H54 (cell line): ENCODE measurements at regions not wholly inside any gene's neighbourhood (a gene's known extent, or its start where the extent isn't known, plus 50 kb on each side); places are given as distances from the start of the nearest gene placed in this dataset.
"Not testable (repeated sequence)": the region's sequence is repeated elsewhere in the genome, so short reads cannot be mapped to it uniquely, and the experiment has no call there.

Experiments
- DNase-seq: peaks from one replicate; pipeline ENCODE4 v3.0.0; 2011; ENCODE audit warnings: low spot score, mixed read lengths; ENCODE audit not compliant: insufficient read length
- FAIRE-seq: peaks from 3 replicates; lab custom pipeline; 2011; peaks lifted over from hg19 to GRCh38; lab: Jason Lieb, UNC
- POLR2A ChIP-seq: IDR thresholded peaks from 2 replicates; pipeline ENCODE4 v1.6.1; 2011; ENCODE audit warnings: low read depth, mild to moderate bottlenecking, low read length

DNA sequence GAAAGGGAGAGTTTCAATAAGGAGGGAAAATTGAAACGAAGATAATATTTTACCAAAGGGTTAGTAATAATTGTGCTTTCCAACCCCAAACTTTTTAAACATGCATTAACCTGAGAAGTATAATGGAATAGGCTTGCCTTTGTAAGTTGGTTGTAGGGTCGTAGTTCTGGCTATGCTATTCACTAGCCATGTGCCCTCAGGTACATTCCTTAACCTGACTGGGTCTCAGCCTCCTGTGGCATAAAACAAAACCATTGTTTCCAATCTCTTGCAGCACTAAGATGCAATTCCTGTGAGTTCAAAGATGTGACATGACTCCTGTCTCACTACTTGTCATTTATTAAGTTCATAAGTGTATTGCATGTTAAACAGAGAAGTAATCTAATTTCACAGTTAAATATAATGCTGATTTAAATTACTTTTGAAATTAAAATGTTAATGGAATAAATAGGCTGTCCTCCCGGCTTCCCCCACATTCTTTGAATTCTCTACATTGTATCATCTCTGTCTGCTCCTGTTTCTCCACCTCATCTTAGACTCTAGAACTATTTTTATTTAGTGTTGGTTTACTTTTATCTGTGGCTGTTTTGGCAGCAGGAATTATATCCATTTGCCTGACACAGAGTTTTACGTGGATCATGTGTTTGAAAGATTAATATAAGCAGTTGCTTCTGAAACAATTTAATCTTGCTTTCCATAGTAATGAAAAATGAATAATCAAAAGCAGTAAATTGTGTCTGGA, 216.3 kb downstream of the FAT3 start:
- FAIRE-seq (no peak), DNase-seq (no peak)
- no peak for TF ChIP-seq POLR2A

DNA sequence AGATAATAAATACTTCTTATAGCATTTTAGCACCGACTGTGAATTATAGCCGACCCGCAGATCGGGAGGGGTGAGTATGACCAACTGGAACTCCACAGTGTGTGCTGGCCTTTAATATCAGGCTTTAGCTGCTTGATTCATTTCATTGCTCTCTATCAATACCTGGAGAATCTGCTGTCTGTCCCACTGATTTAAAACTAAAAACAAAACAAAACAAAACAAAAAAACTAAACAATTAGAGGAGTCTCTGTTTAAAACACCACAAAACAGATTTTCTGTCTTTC, 216.8 kb downstream of the FAT3 start:
- no peak for TF ChIP-seq POLR2A
- DNase-seq (no peak), FAIRE-seq (no peak)

DNA sequence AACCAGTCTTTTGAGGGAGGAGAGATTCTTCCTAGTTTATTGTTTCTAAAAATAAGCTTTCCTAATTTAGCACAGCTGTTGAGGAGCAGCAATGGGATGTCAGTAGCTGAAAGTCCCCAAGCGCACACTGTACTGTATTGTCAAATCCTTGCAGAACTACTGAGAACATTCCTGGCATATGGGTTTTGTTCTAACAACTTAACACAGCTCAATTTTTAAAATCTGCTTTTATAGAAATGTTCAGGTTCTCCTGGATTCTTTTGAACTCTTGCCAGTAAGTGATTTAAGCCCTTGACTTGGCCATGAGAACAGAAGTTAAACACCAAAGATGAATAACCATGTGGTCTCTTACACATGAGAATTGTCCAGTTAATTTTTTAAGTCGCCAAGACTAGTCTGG, 218.6 kb downstream of the FAT3 start:
- FAIRE-seq (no peak), DNase-seq (no peak)
- TF ChIP-seq POLR2A, result no peak

DNA sequence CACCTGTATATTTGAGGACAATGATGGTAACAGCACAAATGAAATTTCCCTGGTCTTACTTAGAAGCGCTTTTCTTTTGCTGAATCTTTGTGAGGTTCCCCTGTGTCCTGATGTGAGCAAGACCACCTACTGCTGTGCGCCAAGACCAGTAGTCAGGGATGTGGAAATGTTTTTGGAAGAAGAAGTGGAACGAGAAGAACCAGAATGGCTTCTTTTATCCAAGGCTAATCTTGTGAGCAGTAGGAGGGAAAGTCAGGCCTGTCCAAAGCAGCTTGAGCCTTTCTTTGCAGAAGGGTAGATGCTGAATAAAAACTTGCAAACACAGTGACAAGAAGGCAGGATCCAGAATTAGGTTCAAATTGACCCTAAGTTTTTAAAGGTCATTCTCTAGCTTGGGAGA, 223.0 kb downstream of the FAT3 start:
- no peak for TF ChIP-seq POLR2A
- FAIRE-seq, result no peak
- DNase-seq, result no peak

DNA sequence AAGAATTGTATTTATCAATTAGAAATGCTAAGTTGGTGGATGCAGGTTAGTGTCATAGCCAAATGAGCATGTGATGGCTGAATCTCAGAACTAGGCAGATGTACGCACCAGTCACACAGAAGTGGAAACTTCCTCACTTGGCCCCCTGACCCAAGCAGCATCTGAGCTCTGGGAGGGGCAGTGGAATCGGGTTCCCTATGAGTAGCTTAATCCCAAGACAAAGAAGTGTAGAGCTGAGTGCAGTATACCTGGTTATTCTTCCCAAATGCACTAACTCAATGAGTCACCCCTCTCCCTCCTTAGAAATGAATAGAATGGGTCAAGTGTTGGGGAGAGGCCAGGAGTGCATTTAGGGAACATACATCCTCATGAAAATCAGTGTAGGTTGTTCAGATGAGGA, 224.6 kb downstream of the FAT3 start:
- TF ChIP-seq POLR2A, result no peak
- FAIRE-seq, result no peak

DNA sequence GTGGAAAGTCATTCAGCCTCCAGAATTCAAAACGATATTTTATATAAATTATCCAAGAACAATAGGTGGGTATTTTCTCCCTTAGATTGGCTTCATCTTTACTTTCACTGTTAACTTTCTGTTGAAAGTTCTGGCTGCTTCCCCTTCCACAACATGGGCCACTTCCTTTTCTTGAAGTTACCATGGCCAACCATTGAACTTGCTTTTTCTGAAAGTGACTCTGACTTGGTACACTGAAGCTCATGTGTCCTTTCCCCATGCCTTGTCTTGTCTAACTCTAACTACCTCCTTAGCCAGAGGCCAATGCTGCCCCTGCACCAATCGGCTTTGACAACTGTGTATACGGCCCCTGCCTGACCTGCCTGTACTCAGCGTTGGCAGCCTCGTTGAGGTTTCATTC, 225.2 kb downstream of the FAT3 start:
- no peak for DNase-seq
- no peak for FAIRE-seq
- TF ChIP-seq POLR2A, result no peak

More for the DNA sequence above, 224.6 kb downstream of the FAT3 start:
- no peak for DNase-seq

DNA sequence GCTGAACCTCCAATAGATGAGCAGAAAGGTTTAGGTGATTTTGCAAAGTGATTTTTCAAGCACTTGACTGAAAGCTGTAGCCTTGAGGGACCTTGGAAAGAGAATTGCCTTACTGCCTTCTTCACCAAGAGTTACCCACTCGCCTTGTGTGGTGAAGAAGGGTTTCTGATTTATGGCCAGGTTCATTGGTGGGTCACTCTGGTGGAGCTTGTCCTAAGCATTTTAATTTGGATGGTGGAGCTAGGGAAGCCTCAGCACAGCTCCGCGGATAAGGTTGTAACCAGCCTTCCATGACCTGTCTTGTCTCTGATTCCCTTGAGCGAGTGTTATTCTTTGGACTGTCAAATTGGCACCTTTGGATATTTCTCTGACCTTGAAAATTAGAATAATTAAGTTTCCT, 226.4 kb downstream of the FAT3 start:
- TF ChIP-seq POLR2A, result no peak
- FAIRE-seq, result no peak
- DNase-seq, result no peak

DNA sequence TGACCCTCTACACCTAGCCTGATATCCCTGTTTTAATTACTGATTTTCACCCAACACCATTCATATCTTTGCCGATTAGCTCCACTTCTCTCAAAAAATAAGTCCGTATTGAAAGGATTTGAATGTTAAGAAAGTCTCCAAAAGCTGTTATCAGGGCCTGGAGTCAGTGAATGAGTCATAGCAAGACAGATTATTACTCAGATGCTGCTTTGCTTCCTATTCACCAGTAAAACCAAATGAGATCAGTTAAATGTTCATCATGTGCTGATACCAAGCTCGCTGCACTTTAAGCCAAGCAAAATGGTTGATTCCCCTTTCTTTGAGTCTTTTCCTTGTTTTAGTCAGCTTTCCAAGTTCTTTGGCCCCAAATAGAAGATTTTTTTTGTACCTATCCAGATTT, 228.4 kb downstream of the FAT3 start:
- FAIRE-seq (no peak), DNase-seq (no peak)
- TF ChIP-seq POLR2A, result no peak

DNA sequence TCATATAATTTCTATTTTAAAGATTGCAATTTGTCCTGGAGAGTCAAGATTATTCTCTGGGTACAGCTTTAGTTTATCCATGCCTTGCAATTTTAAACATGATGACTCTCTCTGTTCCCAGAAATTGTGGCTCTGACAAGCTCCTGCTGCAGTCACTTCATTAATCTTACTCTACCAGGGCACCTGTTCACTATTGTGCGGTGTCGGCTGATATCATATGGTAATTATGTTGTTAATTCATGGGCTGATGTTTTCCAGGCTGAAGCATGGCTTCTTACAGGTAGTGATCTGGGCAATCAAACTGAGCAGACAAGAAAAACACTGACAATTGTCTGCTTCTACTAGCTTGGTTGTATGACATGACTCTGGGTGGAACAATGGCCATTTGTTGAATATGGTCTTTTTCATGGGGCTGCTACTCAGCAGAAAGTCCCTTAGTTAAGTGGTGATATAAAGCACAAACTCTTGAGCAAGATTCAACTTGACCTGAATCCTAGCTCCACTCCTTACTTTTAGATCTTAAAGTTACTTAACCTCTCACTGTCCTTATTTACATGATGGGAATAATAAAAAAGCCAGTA, 230.7 kb downstream of the FAT3 start:
- TF ChIP-seq POLR2A, result no peak
- no peak for FAIRE-seq

DNA sequence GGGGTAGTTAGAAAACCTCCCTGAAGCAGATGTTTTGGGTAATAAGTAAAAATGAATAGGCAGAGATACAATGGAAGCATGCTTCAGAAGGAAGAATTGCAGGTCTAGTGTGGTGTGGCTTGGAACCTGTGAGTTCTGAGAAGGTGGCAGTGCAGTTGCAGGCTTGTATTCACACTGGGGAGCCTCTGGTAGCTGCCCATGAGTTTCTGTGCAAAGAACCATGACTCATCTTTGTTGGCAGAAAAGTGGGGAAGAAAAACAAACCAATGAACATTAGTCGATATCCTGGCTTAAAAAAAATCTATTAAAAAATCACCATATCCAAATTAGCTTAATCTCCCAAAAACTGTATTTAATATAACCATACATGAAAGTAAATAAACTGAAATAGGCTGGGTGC, 232.6 kb downstream of the FAT3 start:
- FAIRE-seq (no peak), DNase-seq (no peak)
- TF ChIP-seq POLR2A, result no peak

More for the DNA sequence above, 230.7 kb downstream of the FAT3 start:
- no peak for DNase-seq

DNA sequence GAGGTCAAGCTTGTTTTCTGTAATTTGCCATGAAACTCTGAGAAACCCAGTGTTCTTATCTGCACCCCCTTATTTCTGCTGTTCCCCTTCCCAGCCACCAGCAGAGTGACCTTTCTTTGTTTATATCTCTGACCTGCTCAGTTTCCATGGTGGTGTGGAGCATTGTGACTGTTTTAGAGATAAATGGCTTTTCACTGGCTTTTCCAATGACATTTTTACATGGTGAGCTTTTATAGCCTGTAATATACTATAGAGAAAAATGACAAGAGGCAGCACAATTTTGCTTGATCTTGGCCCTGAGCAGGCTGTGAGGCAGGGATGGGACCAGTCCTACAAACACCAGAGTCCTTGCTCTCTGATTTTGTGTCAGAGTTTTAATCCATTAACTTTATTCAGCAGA, 233.9 kb downstream of the FAT3 start:
- no peak for TF ChIP-seq POLR2A
- no peak for FAIRE-seq

DNA sequence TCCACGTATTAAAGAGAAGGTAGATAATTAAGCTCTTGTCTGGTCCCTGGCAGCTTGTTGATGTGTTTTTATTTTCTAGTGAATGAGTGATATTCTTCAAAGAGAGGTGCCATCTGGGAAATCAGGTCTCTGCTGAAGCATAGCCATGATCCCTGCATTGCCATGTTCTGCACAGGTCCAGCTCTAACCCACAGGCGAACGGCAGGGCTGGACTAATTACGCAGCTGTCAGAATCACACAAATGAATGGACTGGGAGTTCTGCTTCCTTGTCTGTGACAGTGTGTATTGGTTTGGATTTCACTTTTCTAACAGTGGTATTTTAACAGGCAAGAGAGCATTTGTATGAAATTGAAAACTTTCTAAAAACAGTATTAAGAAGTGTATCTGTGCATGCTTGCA, 235.6 kb downstream of the FAT3 start:
- DNase-seq (no peak), FAIRE-seq (no peak)
- no peak for TF ChIP-seq POLR2A

More for the DNA sequence above, 233.9 kb downstream of the FAT3 start:
- no peak for DNase-seq

DNA sequence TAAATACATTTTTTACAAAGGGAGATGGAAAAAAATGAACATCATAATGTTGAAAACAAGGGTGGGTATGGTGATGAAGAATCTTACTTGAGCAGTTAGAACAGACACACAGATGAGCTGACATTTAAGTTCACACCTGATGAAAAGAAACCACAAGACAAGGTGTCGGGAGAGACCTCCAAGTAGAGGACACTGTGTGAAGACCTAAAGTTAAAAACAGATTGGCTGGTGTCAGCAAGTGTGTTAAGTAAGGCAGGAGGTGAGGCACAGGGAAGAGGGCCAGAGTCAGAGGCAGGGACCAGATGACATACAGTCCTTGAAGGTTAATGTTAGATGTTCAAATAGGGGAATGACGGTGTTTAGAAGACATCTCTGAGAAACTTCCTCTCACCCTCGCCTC, 236.8 kb downstream of the FAT3 start:
- TF ChIP-seq POLR2A, result no peak
- no peak for FAIRE-seq
- DNase-seq, result no peak

DNA sequence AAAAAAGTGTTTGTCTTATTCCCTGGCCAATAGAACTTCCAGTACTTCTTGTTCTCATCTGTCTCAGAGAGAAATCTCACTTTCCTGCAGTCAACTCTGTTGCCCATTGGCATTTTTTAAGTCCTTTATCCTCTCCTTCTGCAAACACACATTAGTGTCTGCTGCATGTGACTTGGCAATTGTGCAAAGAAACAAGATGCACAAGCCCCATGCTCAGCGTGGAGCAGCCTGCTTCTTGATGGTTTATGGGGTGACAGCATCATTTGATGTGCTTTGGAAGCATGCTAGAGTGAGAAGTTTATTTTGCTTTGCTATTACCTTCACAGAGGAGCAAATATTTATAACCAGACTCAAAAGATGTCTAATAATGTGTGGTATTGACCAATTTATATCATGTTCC, 238.2 kb downstream of the FAT3 start:
- TF ChIP-seq POLR2A, result no peak
- DNase-seq, result no peak
- FAIRE-seq, result no peak

DNA sequence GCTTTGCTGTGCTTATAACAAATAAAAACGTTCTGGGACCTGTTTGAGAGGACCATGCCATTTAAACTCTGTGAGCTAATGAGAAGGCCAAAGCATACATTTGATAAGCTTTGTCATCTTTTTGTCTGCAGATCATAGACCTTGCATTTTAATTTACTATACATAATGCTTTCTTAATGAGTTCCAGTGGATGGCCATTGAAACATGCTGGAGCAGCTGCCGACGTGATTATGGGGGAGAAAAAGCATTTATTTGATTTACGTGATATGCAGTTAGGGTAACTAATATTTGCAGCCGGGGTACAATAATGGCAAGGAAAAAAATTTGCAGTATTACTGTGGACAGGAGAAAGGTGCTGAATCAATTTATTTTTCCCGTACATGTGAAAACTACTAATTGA, 240.2 kb downstream of the FAT3 start:
- no peak for FAIRE-seq
- TF ChIP-seq POLR2A, result no peak
- no peak for DNase-seq

DNA sequence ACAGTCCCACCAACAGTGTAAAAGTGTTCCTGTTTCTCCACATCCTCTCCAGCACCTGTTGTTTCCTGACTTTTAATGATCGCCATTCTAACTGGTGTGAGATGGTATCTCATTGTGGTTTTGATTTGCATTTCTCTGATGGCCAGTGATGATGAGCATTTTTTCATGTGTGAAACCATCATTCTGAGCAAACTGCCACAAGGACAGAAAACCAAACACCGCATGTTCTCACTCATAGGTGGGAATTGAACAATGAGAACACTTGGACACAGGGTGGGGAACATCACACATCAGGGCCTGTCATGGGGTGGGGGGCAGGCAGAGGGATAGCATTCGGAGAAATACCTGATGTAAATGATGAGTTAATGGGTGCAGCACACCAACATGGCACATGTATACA, 240.8 kb downstream of the FAT3 start:
- FAIRE-seq, DNase-seq: not testable (repeated sequence)
